Peyer's patch (tissue), 4 donors: ENCODE measurements at regions not wholly inside any gene's neighbourhood (a gene's known extent, or its start where the extent isn't known, plus 50 kb on each side); places are given as distances from the start of the nearest gene placed in this dataset.

ENCODE experiments used
- POLR2A ChIP-seq, 2 donors: fragments of 450-650 bp; IDR thresholded peaks; one replicate each; pipeline ENCODE4 v1.5.1; 2017; ENCODE audit warnings: antibody characterized with exemption in 2 of 2, mild to moderate bottlenecking in 2 of 2, moderate library complexity in 2 of 2
- TF ChIP-seq, protein P1 (sequence below), 6 experiments: fragments of 450-650 bp in 4 of 6; fragments of 200-600 bp in 2 of 6; sonication (generic) in 1 of 6; IDR thresholded peaks; one replicate each; pipeline ENCODE4 v1.5.1; 2017 to 2019; ENCODE audit warnings: antibody characterized with exemption in 6 of 6, mild to moderate bottlenecking in 3 of 6, moderate library complexity in 1 of 6

DNA sequence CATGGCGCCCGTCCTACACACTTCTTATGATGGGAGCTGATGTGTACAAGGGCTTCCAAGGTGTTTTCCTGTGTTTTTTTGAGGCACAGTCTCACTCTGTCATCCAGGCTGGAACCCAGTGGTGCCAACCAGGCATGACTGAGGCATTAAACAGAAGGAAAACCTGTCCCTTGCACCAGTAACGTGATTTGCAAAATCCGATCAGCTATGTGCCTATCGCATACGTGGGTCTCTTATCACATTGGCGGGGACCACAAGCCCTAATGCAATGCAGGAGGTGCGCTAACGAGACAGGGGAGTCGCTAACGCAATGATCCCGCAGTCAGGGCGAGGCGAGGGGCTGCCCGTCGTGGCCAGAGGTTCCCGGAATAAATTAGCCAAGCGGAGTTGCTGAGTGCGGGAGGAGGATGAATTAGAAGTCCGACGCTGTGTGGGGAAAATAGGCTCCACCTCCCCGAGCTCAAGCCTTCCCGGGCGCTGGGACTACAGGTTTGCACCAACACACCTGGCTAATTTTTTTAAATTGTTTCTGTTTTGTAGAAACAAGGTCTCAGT lies 162.7 kb downstream of the SHOX start:
- TF ChIP-seq, protein P1, sequence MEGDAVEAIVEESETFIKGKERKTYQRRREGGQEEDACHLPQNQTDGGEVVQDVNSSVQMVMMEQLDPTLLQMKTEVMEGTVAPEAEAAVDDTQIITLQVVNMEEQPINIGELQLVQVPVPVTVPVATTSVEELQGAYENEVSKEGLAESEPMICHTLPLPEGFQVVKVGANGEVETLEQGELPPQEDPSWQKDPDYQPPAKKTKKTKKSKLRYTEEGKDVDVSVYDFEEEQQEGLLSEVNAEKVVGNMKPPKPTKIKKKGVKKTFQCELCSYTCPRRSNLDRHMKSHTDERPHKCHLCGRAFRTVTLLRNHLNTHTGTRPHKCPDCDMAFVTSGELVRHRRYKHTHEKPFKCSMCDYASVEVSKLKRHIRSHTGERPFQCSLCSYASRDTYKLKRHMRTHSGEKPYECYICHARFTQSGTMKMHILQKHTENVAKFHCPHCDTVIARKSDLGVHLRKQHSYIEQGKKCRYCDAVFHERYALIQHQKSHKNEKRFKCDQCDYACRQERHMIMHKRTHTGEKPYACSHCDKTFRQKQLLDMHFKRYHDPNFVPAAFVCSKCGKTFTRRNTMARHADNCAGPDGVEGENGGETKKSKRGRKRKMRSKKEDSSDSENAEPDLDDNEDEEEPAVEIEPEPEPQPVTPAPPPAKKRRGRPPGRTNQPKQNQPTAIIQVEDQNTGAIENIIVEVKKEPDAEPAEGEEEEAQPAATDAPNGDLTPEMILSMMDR (IDR thresholded peaks at IDR 0.05): no peak
- no peak for TF ChIP-seq POLR2A (IDR thresholded peaks at IDR 0.05)
